Activated CD8-positive, alpha-beta memory T cell treated with anti-CD3 and anti-CD28 coated beads for 1 hour (primary cell): ENCODE measurements at regions not wholly inside any gene's neighbourhood (a gene's known extent, or its start where the extent isn't known, plus 50 kb on each side); places are given as distances from the start of the nearest gene placed in this dataset.

Source experiments
- DNase-seq, 2 donors: peaks; one replicate each; pipeline ENCODE4 v3.0.0-alpha.2; 2020; ENCODE audit warnings: low read depth in 1 of 2; ENCODE audit errors: extremely low read depth in 1 of 2

DNA sequence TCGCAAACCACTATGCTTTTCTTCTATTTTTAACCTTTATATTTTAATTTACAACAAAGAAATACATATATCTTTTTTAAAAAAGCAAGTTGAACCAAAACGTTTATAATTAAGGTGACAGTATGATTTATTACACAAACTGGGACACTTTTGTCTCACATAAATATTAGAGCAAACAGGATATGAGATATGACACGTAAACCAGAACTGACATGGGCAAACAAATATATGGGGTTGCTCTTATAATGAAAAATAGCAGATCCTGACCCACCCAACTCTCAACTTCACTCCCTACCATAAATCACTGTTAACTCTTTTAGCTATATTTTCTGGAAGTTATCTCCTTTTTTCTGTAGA lies 177.0 kb upstream of the EDNRA start:
- DNase-seq: no peak

DNA sequence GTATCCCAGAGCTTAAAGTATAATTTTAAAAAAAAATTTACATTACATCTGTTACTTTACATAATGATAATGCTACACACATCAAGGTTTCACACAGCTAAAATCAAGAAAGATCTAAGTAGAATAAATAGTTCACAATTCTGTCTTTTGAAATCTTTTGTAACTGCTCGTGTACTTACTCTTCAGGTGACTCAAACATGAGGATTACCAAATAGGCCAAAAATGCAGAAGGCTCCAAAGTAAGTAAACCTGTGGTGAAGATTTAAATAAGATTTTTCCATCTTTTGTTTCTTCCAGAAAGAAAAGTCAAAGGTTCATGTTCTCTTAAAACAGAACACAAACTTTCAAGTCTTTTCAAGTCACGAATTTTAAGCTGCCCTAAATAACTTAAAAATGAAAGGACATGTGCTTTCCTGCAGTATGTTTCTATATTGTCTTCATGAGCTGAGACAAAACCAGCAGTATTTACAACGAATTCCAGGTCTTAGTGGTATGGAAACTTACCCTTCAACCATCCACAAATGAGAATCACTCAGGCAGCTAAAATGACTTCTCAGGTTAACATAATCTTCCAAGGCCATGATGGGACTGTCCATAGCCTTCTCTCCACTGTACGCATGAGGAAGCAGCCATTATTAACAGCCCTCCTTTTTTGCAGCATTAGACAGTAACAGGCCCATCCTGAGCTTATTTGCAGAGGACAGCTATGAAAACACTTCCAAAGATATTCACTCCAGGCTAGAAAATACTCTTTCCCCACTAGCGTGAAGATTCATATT lies 172.8 kb upstream of the EDNRA start:
- no peak for DNase-seq

DNA sequence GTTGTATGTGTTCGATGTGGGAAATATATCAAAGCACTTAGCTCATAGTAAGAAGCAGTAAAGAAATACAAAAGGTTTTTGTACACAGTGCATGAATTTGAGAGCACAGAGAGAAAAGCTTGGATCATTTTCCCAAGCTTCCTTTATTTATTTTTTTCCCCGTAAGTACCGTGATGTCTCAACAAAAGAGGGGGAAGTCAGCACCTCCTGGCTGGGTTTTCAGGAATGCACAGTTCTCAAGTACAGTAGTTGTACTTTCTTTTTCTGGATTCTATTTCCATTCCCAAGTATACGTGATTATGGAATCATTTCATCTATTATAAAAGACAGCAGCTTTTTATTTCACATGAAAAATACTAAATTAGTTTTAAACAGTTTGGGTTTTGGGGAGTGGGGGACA lies 171.5 kb upstream of the EDNRA start:
- DNase-seq: no peak

DNA sequence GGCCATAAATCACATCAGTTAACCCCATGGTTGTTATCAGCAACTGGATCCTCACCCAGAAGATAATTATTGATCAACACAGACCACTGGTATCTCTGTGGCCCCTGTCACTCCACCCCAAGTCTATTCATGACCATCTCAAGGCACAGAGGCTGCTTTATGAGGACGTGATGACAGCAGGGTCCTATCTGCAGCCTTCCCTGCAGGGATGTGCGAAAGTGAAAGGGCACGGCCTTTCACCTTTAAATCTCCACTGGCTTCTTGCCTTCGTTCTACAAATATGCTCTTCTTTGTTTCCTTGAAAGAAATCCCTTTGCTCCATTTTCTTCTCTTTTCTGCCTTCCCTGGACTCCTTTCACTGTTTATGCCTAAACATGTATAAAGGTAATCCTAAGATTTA lies 170.6 kb upstream of the EDNRA start:
- no peak for DNase-seq

DNA sequence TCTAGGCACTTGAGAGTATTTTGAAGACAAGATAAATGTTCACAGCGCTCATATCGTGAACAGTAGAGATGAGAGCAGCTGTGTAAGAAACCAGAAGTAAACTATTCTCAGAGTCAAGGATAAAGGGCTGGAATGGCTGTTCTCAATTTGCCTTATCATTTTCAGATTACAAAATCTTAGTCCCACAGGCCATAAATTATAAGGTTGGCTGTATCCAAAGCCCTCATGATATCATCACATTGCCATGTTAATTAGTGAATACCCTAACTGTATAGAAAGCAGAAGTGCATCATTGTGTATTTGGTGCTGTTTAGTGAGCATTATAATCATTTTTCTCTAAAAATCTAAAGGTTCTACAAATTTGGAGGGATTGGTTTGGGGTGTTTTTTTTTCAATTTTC lies 168.9 kb upstream of the EDNRA start:
- no peak for DNase-seq

DNA sequence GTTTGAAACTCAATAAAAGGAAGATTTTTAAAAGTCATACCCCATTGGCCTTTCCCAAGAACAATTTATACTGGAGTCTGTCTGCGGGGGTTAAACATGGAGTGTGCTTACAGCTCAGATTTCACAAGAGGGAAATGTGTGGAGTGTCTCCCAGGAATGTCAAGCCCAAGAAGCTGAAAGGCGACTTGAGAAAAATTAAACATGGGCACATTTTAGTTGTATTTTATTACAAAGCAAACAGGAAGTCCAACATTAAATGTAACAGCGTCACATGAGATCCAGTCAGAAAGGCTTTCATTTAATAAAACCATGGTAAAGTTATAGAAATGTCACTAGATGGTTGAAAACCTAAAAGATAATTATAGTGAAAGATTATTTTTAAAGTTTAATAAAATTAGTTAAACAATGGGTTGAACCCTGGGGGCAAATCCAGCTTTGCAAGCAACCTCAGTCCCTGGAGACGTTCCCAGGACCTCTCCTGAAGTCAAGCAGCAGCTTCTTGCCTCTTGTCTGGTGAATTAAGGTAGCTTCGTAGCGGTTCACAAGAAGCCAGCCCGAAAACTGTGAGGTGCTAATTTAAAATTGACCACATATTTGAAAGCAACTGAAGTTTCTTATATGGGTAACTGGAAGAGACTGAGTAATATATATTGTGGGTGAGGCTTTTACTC lies 168.4 kb upstream of the EDNRA start:
- no peak for DNase-seq

DNA sequence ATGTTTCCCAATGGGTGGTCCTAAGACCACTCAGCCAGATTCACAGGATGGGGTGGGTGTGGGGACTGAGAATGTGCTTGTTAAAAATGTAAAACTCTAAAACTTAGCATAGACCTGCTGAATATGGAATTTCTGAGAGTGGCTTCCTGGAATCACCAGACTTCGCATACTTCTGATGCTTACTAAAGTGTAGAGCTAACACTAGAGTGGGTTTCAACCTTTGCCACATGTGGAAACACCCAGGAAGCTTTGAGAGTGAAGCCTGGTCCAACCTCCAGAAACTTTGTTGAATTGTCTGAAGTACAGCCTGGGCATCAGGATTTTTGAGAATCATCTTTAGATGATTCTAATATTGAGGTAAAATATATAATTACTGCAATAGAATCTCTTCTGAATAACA lies 167.8 kb upstream of the EDNRA start:
- no peak for DNase-seq

DNA sequence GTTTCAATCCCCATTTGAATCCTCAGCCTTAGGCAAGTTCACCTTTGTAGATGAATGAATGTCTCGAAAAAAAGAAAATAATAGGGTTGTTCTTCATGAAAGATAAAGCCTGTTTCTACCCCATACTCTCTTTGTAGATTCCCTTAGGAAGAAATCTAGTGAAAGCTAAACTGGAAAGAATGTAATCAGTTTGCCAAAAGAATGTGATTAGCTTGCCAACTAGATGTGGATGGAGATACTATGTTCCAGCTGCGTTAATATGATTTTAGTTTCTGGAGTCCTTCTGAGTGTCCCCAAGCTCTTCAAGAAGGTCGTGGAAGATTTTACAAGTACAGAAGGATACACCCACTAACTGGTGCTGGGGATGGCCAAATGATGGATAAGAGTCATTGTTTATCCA lies 162.3 kb upstream of the EDNRA start:
- no peak for DNase-seq

DNA sequence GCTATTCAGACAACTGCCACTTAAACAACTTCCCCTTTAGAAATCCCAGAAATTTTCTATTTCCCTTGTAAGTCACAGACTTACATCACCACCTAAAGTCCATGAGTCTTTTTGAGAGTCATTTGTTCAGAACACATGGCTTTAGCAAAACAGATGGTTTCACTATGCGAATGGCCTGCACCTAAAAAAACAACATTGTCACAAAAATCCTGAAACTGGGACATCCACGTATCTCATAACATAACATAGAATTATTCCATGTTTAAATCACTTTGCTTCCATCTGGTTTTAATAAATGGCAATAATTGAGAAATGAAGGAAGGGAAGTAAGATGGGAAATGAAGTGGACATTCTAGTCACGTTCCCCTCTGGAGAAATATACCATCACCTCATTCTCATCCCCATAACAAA lies 155.3 kb upstream of the EDNRA start:
- DNase-seq: no peak

DNA sequence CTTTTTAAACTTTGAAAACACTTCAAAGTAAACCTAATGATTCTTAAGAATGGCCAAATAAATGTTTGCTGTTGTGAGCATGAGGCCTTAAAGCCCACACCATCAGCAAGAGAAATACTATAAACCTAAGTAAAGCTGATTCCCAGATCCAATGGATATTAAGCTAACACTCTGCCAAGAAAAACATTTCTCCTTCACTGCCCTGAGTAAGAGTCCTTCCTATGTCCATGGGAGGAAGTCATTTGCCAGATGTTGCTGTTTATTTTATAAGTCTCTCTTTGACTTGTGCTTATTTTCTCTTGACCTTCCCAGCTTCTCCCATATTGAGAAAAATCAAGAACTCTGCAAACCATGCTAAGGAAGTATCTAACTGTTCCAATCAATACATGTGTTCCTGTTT lies 154.3 kb upstream of the EDNRA start:
- no peak for DNase-seq

DNA sequence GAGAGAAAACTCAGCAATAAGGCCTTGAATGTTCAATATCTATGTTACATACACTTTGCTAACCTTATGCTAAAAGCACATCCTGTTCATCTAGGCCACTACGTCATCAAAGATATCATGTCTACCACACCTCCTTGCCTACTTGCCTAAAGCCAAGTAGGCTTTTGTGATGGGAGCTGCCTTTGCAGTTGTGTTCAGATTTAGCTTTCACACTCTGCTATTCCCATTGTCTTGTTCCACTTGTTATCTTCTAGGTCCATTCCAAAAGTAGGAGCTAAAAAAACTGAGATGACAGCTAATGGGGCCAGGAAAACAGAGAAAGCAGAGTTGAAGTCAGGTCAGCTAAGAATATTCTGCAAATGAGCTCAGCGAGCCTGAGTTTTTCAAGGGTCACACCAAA lies 153.6 kb upstream of the EDNRA start:
- DNase-seq: no peak

DNA sequence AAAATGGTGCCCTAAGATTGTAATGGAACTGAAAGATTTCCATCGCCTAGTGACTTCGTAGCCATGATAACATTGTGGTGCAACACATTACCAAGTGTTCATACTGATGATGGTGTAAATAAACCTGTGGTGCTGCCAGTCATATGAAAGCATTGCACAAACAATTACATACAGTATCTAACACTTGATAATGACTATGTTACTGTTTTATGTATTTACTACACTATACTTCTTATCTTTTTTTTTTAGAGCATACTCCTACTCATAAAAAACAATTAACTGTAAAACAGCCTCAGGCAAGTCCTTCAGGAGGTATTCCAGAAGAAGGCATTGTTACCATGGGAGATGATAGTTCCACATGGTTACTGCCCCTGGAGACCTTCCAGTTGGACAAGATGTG lies 152.7 kb upstream of the EDNRA start:
- DNase-seq: no peak

DNA sequence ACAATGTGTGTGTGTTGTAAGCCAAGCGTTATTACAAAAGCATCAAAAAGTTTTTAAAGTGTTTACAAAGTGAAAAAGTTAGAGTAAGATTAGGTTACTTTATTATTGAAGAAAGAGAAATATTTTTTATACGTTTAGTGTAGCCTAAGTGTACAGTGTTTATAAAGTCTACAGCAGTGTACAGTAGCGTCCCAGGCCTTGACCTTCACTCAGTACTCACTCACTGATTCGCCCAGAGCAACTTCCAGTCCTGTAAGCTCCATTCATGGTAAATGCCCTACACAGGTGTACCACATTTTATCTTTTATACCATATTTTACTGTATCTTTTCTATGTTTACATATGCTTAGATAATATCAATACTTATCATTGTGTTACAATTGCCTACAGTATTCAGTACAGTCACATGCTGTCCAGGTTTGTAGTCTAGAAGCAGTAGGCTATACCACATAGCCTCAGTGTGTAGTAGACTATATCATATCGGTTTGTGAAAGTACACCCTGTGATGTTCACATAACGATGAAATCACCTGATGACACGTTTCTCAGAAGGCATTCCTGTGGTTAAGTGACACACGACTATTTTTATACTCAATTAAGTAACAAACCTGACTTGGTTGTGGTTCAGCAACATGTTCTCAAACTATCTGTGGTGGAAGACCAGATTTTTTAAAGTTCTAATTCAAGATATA lies 152.0 kb upstream of the EDNRA start:
- DNase-seq: no peak

DNA sequence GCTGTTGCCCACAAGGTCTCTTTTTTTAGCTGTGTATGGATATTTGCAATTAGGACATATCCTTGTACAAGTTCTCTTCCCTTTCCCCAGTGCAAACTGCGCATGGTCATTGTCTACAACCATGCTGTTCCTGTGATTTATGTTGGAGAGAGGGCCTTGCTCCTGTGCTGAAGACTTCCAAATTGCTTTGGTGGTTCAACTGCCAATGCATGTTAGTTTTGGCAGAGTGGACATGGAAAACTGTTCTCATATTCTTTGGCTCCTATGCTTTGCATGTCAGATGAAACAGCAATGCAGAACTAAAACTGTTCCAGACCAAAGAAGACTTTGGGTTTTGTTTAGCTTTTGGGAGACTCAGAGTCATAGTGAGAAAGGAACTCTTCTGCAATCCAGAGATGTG lies 148.8 kb upstream of the EDNRA start:
- DNase-seq: no peak

DNA sequence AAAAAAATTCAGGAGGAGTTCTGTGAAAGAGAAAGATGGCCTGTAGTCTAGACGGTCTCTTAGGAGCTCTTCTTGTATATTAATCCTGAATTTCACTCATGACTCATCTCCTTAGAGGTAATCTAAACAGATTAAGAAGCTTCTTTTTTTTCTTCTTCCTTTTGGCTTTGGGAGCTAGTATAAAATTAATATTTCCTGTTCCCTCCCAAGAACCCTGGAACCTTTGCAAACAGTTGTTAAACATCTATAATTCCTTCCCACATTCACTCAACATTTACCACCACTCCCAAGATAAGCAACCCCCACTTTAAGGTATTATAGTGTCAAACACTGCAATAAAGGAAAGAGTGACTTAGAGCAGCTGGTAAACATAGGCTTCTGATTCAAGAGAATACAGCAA lies 146.4 kb upstream of the EDNRA start:
- no peak for DNase-seq

DNA sequence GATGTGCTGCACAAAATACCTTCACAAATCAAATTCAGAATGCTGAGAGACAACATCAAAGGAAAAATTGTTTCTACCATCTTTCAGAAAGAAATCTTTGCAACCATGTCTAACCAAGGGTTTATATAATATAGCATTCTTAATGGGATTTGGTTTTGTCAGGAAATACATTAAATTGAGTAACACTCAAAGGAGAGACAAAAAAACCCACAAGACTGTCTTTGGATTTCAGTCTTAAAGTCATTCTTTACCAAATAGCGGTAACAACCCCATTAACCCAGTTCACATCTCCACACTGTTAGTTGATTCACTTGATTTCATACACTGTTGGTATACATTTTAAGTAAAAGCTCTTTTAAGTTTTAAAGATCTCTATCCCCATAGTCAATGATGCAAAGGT lies 145.7 kb upstream of the EDNRA start:
- DNase-seq: no peak

DNA sequence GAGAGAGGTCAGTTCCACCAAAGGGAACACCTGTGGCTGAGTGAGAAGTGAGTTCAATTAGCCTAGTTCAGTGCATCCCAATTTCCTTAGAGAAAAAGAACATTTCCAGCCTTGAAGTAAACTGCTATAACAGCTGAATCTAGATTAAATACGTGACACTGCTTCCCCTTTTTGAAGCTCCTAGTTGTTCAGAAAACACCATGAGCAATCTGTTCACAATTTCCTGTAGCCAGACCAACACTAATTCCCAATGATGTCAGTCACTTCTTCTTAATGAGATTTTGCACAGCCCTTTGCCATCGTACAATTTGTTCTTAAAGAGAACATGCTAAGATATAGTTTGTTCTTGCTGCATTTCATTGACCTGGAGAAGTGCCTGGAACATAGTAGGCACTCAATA lies 144.6 kb upstream of the EDNRA start:
- no peak for DNase-seq

DNA sequence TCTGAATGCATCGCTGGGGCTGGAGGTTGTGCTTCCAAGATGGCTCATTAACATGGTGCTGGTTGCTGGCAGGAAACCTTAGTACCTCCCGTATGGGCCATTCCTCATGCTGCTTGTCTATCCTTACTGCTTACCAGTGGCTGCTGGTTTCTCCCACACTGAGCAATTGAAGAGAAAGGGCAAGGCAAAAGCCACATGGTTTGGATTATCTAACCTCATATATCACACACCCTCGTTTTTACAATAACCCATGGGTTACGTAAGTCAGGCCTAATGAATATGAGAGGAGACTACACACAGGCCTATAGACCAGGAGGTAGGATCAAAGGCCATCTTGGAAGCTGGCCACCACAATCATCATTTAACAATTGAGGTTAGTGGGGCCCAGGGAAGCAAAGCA lies 141.8 kb upstream of the EDNRA start:
- no peak for DNase-seq

DNA sequence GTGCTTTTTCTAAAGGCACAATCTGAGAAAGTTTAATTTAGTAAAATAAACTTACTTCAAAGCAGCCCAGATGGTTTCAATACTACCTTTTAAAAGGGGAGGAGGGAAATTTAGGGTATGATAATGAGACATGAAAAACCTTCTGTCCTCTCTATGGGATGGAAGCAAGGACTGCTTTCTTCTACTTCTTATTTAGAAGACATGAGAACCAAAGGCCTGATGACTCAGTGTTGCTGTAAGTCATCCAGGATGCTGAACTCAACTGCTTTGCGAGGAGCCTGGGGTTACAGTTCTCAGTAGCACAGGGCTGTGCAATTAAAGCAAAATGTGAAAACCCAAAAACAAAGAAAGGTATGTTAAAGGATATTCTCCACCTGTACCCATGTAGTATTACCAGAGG lies 140.8 kb upstream of the EDNRA start:
- DNase-seq: no peak

DNA sequence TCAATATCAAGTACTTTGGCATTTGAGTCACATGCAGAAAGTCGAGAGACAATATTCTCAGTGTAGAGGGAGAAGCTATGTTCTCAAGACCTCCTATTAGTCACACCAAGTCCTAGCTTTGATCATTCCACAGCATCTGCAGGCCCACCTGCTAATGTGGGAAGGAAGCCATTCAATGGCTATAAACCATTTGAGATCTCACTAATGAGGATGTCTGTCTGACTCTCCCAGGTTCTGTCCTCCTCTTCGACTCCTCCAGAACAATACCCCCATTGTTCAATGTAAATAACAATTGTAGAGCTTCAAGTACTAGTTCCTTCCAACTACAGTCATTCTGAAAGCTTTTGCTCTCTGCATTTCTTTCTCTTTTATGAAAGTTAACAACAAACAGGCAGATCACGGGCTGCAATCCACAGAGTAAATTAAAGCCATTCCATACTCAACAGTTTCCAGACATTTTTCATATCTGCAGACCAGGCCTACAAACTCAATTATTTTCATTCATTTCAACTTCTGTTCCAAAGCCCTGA lies 140.2 kb upstream of the EDNRA start:
- no peak for DNase-seq

DNA sequence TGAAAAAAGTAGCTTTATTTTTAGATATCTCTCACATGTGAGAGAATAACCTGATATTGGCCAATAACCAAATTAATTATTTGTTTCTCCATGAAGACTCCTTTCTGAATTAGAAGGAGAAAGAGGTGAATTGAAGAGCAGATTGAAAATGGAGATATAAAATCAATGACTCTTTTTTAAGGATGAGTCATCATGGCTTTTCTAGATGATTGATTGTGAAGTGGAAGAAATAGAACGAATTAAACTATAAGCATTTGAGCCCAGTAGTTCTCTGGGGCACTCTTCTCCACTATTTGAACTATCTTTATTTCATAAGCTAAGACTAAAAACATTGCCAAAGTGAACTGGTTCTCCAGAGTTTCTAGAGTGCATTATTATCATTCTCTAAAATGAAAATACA lies 137.2 kb upstream of the EDNRA start:
- no peak for DNase-seq

DNA sequence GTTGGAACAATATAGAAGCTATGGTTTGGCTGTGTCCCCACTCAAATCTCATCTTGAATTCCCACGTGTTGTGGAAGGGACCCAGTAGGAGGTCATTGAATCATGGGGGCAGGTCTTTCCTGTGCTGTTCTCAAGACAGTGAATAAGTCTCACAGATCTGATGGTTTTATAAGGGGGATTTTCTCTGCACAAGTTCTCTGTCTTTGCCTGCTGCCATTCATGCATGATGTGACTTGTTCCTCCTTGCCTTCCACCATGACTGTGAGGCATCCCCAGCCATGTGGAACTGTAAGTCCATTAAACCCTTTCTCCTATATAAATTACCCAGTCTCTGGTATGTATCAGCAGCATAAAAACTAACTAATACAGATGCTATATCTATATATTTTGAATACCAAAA lies 135.2 kb upstream of the EDNRA start:
- DNase-seq: no peak
